CD4-positive, alpha-beta T cell treated with Interleukin-6 for 4 hours (primary cell): ENCODE measurements at regions not wholly inside any gene's neighbourhood (a gene's known extent, or its start where the extent isn't known, plus 50 kb on each side); places are given as distances from the start of the nearest gene placed in this dataset.
"Not testable (repeated sequence)": the region's sequence is repeated elsewhere in the genome, so short reads cannot be mapped to it uniquely, and the experiment has no call there.

Experiments used
- DNase-seq: peaks from one replicate; pipeline ENCODE4 v3.0.0-alpha.2; 2020; ENCODE audit warnings: mixed read lengths

DNA sequence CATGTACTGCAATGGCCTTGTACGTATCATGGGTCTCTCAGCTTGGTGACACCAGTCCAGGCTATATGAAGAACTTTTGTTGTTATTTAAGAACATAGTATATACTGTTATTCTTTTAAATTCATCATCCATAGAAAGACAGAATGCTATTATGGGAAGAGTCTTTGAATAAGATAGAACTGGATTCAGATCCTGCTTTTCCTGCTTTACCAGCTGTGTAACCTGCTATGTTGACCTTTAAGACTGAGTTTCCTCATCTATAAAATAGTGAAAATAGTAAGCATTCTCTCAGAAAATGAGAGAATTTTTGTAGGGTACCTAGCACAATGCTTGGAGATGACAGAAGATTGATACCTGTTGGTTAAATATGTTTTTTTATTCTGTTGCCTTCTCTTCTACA lies 204.1 kb upstream of the TBL1XR1 start:
- no peak for DNase-seq

DNA sequence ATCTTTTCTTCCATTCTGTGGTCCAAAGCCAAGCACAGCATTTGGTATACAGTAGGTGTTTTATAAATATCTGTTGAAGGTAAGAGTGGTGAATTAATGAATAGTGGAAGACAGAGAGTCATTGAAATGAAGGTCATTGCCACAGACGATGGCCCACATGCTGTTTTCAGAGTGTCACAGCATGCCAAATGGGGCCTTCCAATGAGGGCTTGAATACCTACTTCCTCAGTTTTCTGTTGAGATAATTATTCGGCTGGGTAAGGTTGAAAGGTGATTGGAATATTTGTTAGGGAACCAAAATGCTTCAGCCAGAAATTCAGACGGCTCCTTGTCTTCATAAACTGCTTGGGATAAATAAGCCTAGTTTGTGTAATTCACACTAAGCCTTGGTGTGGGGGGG lies 205.3 kb upstream of the TBL1XR1 start:
- no peak for DNase-seq

DNA sequence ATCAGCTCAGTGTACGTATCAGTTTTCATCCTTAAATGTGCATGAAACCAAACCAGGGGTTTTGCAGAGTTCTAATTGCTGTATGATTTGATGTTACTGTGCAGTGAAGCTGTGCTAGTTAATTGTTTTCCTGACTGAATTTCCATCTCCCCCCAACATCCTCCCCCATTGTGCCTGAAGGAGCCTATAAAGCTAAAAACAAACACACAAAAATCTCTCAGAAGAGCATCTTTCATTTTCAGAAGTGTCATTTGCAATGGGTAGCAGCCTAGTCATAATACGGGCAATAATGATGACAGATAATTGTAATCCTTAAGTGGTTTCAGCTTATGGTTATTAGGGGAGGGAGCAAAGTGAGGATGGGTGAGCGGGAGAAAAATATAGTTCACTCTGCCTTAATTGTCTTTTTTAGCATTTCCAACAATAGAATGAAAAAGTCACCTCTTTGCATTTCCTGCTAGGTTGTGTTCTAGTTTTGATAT lies 207.9 kb upstream of the TBL1XR1 start:
- DNase-seq: no peak

DNA sequence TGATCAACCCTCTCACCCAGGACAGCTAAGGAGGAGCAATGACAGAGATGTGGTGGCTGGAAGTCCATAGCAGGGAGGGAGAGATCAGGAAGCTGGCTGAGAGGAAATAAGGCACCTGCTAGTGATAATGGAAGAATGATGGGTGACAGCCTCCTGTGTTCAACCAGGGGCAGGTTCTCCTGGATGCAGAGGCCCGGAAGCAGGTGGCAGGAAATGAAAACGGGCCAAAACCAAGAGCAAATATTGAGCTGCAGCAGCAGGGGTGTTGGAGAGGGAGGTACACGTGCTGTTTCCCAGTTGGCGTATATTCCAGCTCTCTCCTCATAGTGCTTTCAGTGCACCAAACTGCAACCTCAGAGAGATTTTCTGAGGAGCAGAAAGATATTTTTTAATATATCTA lies 213.4 kb upstream of the TBL1XR1 start:
- DNase-seq: peak; percentile 27

DNA sequence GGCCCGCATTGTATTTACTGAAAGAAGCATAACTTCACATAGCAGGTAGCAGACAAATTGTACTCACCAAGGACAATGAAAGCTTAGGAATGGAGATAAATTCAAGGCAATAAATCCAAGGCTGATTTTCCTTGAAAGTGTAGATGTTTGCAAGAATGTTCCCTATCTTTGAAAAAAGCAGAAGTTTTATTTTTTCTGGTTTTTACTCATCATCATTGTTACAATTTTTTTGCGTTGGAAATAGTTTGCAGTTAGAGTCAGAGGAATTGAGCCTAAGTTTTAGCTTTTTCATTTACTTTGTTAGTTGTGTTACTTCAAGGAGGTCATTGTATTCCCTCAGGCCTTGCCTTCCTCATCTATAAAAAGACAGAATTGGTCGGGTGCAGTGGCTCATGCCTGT lies 213.9 kb upstream of the TBL1XR1 start:
- DNase-seq: no peak

DNA sequence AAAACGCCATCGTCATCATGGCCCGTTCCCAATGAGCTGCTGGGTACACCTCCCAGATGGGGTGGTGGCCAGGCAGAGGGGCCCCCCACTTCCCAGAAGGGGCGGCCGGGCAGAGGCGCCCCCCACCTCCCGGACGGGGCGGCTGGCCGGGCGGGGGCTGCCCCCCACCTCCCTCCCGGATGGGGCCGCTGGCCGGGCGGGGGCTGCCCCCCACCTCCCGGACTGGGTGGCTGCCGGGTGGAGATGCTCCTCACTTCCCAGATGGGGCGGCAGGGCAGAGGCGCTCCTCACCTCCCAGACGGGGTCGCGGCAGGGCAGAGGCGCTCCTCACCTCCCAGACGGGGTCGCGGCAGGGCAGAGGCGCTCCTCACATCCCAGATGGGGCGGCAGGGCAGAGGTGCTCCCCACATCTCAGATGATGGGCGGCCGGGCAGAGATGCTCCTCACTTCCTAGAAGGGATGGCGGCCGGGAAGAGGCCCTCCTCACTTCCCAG lies 215.4 kb upstream of the TBL1XR1 start:
- DNase-seq: not testable (repeated sequence)

DNA sequence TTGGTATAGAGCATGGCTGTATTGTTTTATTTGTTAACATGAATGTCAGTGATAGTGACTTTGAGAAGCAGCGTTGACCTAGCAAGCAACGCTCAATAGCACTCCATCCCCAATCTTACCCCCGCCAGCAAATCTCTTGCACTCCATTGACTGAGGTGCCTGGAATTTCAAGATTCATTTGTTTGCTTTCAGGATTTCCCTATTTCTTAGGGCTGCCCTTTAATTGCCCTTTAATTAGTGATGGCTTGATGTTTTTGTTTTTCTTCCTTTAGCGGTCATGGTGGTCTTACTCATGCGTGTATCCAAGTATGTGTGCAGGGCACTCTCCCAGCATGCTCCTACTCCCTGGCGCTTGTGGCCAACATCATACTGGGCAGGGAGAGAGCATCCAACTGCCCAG lies 216.8 kb upstream of the TBL1XR1 start:
- DNase-seq: no peak

DNA sequence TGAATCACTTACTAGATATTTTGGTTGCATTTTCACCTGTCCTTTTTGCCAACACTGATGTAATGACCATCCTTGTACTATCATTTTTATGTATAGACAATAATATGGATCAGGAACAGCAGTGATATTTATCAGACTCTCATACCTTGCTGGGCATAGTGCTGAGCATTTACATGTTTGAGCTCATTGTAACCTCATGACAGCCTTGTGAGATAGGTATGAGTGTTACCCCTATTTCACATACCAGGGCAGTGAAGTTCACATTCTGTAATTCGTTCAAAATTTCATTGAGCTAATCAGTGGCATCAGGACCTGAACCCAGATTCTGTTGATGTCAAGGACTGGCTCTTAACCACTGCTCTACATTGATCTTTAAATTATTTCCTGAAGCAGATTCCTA lies 221.5 kb upstream of the TBL1XR1 start:
- no peak for DNase-seq

DNA sequence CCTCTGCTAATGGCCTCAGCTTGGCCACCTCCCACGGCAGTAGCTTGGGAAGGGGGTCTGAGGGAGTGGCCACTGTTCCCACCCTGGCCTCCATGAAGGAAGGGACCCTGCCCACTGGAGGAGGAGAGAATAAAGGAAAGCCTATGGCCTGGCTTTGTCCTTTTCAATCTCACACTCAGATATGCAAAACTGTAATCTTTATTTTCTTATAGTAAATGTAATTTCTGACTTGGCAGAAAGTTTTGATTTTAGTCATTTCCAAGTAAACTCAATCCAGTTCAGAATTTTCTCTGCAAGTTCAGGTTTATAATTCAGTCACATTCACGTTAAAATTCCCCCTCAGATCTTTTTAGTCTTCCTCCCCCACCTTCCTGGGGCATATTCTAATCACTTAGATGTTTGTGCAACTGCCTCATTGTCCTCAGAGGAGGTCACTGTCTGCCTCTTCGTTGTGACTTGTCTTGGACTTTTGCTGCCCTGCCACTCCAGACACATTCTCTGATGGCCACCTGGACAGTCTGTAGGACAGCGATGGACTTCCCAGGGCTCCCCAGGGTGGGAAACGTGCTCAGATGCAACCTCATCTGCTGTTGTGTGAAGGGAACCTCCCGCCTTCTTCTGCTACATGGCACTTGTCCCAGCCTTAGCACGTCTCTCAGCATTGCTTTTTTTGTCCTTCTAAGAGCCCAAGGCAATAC lies 222.8 kb upstream of the TBL1XR1 start:
- no peak for DNase-seq

DNA sequence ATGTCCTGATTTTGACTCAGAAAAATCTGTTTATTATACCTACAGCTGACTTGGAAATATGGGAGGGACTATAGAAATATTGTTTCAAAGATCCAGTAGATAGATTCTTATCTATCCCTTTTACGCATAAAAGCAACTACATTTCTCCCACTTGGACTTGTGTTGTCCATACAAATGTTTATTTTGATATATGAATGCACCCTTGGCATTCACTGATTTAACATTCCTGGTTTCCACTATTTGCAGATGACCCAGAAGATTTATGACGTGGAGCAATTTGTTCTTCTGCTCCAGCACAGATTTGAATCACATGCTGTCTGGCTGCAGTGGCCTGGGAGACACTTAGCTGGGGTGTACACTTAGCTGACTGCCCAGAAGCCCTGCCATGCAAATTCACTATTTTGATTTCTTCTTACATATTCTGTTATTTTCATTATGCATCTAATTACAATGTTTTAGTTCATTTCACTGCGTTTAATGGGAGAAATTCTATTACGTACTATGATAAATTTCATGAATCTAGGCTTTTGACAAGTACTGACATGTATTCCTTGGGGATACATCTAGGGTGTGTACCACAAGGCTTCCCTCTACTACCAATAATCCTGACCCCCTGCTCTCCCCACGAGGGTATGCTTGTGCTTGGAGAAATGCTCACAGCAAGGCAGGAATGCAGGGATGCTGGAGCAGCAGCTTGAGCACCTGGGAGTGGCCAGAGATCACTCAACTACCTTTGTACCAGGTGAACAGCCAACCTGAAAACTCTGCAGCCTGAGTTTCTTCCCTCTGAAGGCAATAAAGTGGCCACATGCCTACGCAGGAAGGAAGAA lies 223.6 kb upstream of the TBL1XR1 start:
- no peak for DNase-seq

DNA sequence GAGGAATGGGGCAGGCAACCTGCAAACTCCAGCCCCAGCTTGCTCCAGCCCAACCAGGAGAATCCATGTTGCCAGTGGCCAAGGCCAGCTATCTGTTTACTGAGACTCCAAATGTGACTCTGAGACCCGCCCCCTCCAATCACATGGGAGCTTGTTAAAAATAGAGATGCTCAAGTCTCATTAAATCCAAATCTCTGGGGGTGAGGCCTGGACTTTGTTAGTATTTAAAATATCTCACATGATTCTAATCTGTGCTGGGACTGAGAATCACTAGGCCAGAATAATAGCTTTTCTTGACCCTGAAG lies 224.2 kb upstream of the TBL1XR1 start:
- DNase-seq: no peak

DNA sequence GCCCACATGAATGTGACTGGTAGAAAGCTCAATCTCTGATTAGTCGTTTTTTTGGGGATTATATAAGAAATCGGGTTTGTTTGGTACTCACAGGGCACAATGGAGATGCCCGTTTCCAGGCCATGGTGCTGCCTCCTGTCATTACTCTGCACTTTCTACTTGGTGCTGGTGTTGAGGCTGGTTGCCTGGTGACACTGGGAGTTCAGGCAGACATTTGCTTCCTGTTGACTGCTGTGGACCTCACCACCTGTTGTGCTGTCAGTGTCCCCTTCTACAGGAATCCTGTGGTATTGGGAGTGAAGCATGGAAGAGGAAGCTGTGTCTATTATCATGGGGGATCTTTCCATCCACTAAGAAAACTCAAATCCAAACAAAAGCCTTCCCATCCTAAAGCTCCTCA lies 227.2 kb upstream of the TBL1XR1 start:
- peak; percentile 11 for DNase-seq

DNA sequence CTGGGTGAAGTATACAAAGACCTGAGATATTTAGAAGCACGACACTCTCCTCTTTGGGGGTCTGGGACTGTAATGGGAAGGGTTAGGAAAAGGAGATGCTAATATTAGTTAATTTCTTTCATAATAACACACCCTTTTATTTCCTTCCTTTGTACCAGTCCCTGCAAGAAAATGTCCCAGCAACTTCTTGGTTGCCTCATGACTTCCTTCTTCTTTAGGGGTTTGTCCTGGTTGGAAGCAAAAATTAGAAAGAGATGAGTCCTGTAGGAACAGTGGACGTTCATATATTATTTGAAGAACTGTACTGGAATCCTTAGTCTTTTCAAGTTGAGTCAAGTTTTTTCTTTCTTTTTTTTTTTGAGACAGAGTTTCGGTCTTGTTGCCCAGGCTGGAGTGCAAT lies 227.8 kb upstream of the TBL1XR1 start:
- no peak for DNase-seq

DNA sequence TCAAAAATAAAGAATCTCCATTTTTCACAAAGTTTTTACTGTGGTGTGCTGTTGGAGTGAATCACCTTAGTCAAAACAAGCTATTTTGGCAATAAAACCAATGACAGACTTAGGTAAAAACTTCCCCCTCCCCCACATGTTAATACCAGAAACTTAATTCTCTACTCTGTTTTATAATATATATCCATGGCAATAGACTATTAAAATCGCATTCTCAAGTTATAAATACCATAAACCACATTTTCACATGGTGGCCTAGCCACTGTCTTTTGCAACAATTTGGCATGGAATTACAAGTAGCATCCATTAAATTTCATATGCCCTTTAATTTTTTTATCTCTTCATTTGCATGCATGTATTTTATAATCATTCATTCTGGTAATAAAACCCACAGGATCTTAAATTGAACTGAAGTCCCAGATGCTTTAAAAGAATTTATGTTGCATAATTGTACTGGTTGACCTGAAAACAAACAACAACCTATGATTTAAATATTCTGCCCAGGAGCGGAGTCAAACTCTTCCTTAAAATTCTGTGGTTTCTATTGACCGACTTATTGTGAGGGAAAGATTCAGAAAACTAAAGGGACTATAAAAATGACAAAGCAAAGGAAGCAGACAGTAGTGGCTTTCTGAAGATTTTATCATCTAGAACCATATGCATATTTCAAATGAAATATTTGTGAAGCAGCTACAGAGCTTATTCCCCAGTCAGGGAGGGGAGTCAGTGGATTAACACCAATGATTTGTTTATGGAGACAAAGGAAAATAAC lies 229.0 kb upstream of the TBL1XR1 start:
- no peak for DNase-seq

DNA sequence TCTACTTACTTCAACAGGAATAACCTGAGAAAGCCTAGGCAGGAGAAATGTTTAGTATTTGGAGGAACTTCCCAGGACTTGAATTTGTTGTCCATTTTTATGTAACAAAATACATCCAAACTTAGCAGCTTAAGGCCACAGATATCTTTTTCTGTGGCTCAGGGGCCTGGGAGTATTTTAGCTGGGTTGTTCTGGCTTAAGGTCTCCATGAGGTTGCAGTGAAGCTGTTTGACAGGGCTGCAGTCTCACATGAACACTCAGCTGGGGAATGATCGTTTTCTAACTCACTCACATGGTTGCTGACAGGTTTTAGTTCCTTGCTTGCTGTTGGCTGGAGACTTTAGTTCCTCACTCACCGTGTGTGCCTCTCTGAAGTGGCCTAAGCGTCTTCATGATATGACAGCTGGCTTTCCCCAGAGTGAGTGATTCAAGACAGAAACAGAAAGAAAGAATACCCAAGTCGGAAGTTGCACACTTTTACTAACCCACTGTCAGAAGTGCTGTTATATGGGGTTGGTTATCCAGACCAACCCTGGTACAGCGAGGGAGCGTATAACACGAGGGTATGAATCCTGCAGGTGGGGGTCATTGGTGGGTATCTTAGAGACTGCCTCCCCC lies 229.7 kb upstream of the TBL1XR1 start:
- DNase-seq: peak; percentile 41

DNA sequence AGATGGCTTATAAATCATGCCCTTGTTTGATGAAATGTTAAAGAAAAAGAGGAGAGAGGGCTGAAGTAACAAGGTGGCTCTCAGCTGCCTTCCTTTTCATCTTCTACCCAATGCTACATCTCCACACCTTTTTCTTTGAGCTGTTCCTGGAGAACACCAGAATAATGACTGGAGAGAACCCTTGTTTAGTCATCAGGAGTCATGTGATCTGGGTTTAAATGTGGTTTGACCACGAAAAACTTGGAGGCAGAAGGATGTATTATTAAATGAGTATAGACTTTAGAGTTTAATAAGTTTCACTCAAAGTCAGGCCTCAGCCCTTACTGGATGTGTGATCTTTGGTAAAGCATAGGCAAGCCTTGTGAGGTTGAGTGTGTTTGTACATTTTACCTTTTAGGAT lies 230.3 kb upstream of the TBL1XR1 start:
- DNase-seq: no peak

DNA sequence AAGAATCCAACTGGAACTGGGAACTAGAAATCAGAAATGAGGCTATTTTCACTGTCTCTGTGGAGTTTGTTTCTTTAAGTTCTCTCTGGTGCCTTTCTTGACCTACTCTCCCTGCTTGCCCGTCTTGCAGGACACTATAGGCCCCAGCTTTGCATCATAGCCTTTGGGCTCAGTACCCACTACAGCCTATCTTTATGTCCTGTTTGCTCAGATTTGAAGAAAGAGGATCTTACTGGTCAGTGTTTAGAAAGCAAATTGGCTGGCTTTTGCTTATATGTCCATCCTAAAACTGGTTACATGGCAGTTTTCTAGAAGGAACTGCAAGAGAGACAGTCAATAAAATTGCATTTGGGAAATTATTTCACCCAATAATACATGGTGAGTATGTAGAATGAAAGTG lies 231.8 kb upstream of the TBL1XR1 start:
- no peak for DNase-seq

DNA sequence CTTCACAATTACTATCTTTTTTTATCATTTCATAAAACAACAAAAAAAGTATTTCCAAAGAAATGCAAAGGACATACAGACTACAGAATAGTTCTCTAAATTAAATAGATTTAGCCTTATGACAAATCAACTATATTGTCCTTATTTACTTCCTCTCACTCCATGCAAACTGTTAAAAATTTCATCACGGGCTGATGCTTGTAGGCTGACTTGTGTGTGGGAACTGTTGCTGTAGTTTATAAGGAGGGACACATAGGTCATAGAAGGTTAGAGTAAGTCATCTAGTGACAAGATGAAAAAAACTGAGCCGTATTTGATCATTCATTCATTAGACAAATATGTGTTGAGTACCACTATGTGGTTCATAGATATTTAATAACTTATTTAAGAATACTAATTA lies 232.5 kb upstream of the TBL1XR1 start:
- no peak for DNase-seq

DNA sequence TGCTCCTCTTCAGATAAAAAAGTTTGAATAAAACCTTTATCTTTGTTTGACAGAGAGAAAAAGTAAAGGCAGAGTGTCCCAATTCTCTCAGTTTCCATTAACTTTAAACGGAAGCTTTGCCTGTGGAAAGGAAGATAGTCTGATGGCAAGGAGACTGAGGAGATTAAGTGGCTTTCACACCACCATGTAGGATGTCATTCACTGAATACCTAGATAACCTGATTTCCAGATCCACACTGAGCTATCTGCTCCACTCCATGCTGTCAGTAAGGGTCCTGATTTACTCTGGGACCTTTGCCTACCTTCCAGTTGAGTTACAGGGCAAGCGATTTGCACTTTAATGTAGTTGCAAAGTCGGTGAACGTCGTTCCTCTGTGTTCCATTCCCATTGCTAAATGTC lies 233.4 kb upstream of the TBL1XR1 start:
- no peak for DNase-seq

DNA sequence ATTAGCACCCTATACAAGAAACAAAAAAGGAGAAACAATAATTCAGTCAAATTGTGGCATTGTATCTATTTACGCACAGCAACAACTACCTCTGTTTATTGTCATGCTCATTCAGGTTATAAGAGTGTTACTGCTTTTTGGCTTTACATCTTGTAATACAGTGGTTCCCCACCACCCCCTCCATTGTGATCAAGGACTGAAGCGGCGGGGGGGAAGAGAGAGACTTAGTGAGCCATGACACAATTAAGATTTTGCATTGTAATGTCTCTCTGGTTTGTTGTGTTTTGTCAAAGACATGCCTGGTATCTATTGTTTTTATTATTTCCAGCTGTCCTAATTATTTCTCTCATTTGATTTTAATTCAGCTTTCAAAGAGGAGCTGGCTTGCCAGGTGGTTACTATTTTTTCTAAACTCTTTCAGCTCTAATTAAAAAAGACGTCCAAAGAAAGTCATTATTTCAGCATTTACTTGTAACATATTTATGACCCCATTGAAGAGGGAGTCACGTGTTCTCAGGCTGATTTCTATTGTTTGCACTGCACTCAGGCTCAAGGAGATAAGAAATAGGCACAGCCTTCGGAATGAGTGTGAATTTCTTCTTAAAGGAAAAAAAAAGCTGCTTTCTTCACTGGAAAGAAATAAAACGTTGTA lies 234.4 kb upstream of the TBL1XR1 start:
- DNase-seq: no peak

DNA sequence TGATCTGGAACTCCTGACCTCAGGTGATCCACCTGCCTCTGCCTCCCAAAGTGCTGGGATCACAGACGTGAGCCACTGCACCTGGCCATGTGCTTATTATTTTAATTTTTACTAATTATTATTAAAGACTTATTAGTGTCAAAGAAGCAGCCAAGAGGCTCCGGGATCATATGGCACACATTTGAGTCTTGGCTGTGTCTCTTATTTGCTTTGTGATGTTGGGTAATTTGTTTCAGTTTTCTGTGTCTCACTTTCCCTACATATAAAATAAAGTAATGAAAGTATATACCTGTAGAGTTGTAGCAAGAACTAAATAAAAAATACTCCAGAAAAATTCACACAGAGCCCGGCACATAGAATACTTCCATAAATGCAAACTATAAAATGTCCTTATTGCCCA lies 238.0 kb upstream of the TBL1XR1 start:
- DNase-seq: no peak

DNA sequence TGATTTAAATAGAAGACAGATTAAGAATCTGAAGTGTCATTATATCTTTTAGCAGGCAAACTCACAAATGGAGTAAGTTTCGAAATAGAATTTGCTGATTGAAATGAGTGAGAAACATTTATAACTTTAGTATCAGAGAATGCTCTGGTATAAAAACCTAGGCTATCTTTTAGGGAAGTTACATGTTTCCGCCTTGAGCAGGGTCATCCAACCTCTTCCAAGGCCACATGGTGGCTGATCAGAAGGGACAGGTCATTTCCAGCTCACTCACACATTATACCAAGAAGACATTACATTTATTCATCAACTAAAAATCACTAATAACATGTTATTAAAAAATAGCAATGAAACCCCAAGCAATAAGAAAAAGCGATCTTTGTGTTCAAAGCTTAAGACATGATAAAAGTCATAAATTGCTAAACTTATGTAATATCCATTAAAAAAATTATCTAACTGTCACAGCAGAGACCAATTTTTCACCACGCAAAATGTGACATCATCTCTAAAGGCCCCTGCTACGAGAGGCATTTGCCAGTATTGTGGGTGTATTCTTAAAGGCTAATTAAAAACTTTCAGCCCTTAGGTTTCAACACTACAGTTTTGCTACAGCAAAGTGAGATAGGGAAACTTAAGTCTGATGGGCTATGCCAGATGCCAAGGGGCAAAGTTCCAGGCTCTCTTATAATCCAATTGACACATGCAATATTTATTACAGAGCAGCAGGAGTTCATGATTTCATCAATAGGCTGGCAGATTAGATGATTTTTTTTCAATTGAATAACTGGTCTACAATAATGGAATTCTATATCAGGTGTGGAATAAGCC lies 240.4 kb upstream of the TBL1XR1 start:
- no peak for DNase-seq
